ENCODE measurements at regions not wholly inside any gene's neighbourhood (a gene's known extent, or its start where the extent isn't known, plus 50 kb on each side); places are given as distances from the start of the nearest gene placed in this dataset.

GRCh38 chr2:217118559-217119284 is 258.9 kb upstream of the TNP1 start:
- no peak for DNase-seq (ENCODE audit: low read depth, low spot score)

GRCh38 chr2:217117523-217117922 is 257.7 kb upstream of the TNP1 start:
- DNase-seq (ENCODE audit: low read depth, low spot score), result no peak

GRCh38 chr2:217116610-217117009 is 256.7 kb upstream of the TNP1 start:
- no peak for DNase-seq (ENCODE audit: low read depth, low spot score)

GRCh38 chr2:217114117-217114516 is 254.3 kb upstream of the TNP1 start:
- no peak for DNase-seq (ENCODE audit: low read depth, low spot score)

- DNase-seq (ENCODE audit: low read depth, low spot score), result no peak
Measured at GRCh38 chr2:217113491-217113890, 253.6 kb upstream of the TNP1 start.

- no peak for DNase-seq (ENCODE audit: low read depth, low spot score)
Measured at GRCh38 chr2:217110550-217110949, 250.7 kb upstream of the TNP1 start.

GRCh38 chr2:217108575-217109027 is 248.7 kb upstream of the TNP1 start:
- no peak for DNase-seq (ENCODE audit: low read depth, low spot score)

GRCh38 chr2:217108086-217108485 is 248.2 kb upstream of the TNP1 start:
- no peak for DNase-seq (ENCODE audit: low read depth, low spot score)

- no peak for DNase-seq (ENCODE audit: low read depth, low spot score)
Measured at GRCh38 chr2:217107480-217107879, 247.6 kb upstream of the TNP1 start.

- no peak for DNase-seq (ENCODE audit: low read depth, low spot score)
Measured at GRCh38 chr2:217106650-217107014, 246.8 kb upstream of the TNP1 start.

- DNase-seq (ENCODE audit: low read depth, low spot score), result no peak
Measured at GRCh38 chr2:217105733-217106649, 246.1 kb upstream of the TNP1 start.

GRCh38 chr2:217103752-217104545 is 244.1 kb upstream of the TNP1 start:
- no peak for DNase-seq (ENCODE audit: low read depth, low spot score)

GRCh38 chr2:217102956-217103355 is 243.1 kb upstream of the TNP1 start:
- no peak for DNase-seq (ENCODE audit: low read depth, low spot score)

GRCh38 chr2:217101972-217102371 is 242.1 kb upstream of the TNP1 start:
- DNase-seq (ENCODE audit: low read depth, low spot score), result no peak

- no peak for DNase-seq (ENCODE audit: low read depth, low spot score)
Measured at GRCh38 chr2:217099561-217099960, 239.7 kb upstream of the TNP1 start.

- DNase-seq (ENCODE audit: low read depth, low spot score), result no peak
Measured at GRCh38 chr2:217098435-217098834, 238.6 kb upstream of the TNP1 start.

GRCh38 chr2:217097346-217097745 is 237.5 kb upstream of the TNP1 start:
- no peak for DNase-seq (ENCODE audit: low read depth, low spot score)

- no peak for DNase-seq (ENCODE audit: low read depth, low spot score)
Measured at GRCh38 chr2:217096474-217097225, 236.8 kb upstream of the TNP1 start.

GRCh38 chr2:217095511-217096205 is 235.8 kb upstream of the TNP1 start:
- no peak for DNase-seq (ENCODE audit: low read depth, low spot score)

- no peak for DNase-seq (ENCODE audit: low read depth, low spot score)
Measured at GRCh38 chr2:217092710-217093379, 233.0 kb upstream of the TNP1 start.
